ENCODE measurements at regions not wholly inside any gene's neighbourhood (a gene's known extent, or its start where the extent isn't known, plus 50 kb on each side); places are given as distances from the start of the nearest gene placed in this dataset.
A peak's percentile ranks its signal among the peaks of the same experiment; 100 is the strongest.
"Not testable (repeated sequence)": the region's sequence is repeated elsewhere in the genome, so short reads cannot be mapped to it uniquely, and the experiment has no call there.

DNA sequence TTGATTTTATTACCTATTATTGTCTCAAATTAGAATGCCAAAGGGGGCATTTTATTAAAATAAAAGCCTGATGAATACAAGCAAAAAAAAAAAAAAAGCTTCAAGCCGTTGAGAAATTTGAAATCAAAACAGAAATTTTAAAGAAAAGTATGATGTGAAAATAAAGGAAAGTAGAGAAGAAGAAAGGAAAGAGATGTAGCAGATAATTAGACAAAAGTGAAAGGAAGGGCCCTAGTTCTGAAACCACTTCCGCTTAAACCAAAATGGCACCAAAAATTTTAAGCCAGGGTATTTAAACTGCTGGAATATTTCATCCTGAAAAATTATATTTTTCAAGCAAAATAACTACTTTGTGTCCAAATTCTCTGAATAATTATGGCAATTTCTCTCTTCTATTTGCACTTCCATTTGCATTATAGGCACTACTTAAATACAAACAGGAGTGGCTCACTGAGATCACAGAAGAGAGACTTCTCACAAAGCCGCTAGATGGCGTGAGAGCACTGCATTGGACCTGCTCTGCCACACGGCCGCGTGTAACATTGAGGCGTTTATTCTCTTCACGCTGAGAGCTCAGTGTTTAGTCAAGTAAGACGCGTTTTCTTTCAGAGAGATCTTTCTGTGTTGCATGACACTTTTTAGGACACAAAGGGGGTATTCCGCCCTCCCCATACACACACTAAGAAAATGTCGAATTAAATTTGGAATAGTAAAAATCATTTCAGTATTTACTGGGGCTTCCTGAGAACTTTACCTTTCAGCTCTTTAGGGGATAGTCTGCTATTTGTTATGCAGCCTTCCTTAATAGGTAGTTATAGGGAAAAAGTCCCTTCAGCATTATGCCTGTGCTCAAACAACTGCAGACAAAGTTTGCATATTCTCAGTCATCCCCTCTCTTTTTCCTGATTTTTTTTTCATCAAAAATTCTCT, 368.4 kb upstream of the CCNH start:
- DNase-seq (peak; percentile 54 to 76 (median 75)), ATAC-seq (peak; percentile 96)
- no peaks in the 10 kb centered on the region for H3K36me3 ChIP-seq (ENCODE audit: low read depth)
- no peaks in the 10 kb centered on the region for H3K4me1 ChIP-seq (ENCODE audit: low read depth)
- no peaks in the 10 kb centered on the region for H3K9me3 ChIP-seq
- H3K4me3 ChIP-seq: no peak overlapping the region
- TF ChIP-seq, protein P1, sequence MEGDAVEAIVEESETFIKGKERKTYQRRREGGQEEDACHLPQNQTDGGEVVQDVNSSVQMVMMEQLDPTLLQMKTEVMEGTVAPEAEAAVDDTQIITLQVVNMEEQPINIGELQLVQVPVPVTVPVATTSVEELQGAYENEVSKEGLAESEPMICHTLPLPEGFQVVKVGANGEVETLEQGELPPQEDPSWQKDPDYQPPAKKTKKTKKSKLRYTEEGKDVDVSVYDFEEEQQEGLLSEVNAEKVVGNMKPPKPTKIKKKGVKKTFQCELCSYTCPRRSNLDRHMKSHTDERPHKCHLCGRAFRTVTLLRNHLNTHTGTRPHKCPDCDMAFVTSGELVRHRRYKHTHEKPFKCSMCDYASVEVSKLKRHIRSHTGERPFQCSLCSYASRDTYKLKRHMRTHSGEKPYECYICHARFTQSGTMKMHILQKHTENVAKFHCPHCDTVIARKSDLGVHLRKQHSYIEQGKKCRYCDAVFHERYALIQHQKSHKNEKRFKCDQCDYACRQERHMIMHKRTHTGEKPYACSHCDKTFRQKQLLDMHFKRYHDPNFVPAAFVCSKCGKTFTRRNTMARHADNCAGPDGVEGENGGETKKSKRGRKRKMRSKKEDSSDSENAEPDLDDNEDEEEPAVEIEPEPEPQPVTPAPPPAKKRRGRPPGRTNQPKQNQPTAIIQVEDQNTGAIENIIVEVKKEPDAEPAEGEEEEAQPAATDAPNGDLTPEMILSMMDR (IDR thresholded peaks at IDR 0.05): peak; percentile 78
- intact Hi-C loops (cut with DNase I, micrococcal nuclease): loop anchor here (5.0 kb wide), 2 partner anchors 906 to 911 kb away; no protein-coding TSS in a partner anchor

GRCh38 chr5:87778876-87779275, 366.1 kb upstream of the CCNH start:
- no peak for ATAC-seq

DNA sequence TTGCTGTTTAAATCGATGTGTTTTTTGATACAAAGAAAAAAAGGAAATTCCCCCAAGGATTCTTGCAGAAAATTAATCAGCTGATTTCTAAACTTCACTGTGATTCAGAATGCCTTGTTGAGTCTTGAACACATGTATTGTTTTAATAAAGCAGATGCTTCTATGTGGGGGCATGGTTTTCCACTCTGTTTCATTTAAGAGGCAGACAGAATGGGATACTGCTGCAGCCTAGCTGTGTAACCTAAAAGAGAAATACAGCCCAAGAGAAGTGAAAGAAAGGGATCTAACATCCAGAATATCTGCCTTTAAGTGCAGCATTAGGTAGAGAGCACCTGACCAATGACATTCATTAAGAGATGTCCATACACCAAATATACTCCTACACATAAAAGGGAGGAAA, 365.1 kb upstream of the CCNH start:
- ATAC-seq (no peak), DNase-seq (no peak)
- H3K9me3 ChIP-seq: no peaks in the 10 kb centered on the region
- H3K4me3 ChIP-seq: no peak overlapping the region
- no peaks in the 10 kb centered on the region for H3K36me3 ChIP-seq (ENCODE audit: low read depth)
- TF ChIP-seq, protein P1 (IDR thresholded peaks at IDR 0.05): no peak
- H3K4me1 ChIP-seq (ENCODE audit: low read depth): no peaks in the 10 kb centered on the region
- intact Hi-C loops (cut with DNase I, micrococcal nuclease): no loop called here

More at GRCh38 chr5:87778876-87779275, 366.1 kb upstream of the CCNH start:
- Histone ChIP-seq H3K36me3 (ENCODE audit: low read depth) (no peaks in the 10 kb centered on the region), H3K4me3 (no peak overlapping the region), H3K4me1 (ENCODE audit: low read depth) (no peaks in the 10 kb centered on the region), H3K9me3 (no peaks in the 10 kb centered on the region)
- no peak for DNase-seq
- intact Hi-C loops (cut with DNase I, micrococcal nuclease): no loop called here
- TF ChIP-seq, protein P1 (IDR thresholded peaks at IDR 0.05): no peak

- Histone ChIP-seq H3K36me3 (ENCODE audit: low read depth) (no peaks in the 10 kb centered on the region), H3K4me3 (no peak overlapping the region), H3K4me1 (ENCODE audit: low read depth) (no peaks in the 10 kb centered on the region), H3K9me3 (no peaks in the 10 kb centered on the region)
- intact Hi-C loops (cut with DNase I, micrococcal nuclease): no loop called here
- TF ChIP-seq, protein P1 (IDR thresholded peaks at IDR 0.05): no peak
- no peak for ATAC-seq
- no peak for DNase-seq
Measured at GRCh38 chr5:87776785-87777184, 364.1 kb upstream of the CCNH start.

GRCh38 chr5:87776302-87776701, 363.6 kb upstream of the CCNH start:
- ATAC-seq; H3K4me3 ChIP-seq; H3K4me1 ChIP-seq (ENCODE audit: low read depth); DNase-seq; intact Hi-C loops (cut with DNase I, micrococcal nuclease); H3K9me3 ChIP-seq; H3K36me3 ChIP-seq (ENCODE audit: low read depth): not testable (repeated sequence)

- Histone ChIP-seq H3K9me3 (no peaks in the 10 kb centered on the region), H3K4me1 (ENCODE audit: low read depth) (no peaks in the 10 kb centered on the region), H3K4me3 (no peak overlapping the region), H3K36me3 (ENCODE audit: low read depth) (no peaks in the 10 kb centered on the region)
- no peak for ATAC-seq
- TF ChIP-seq, protein P1 (IDR thresholded peaks at IDR 0.05): no peak
- intact Hi-C loops (cut with DNase I, micrococcal nuclease): no loop called here
- DNase-seq: no peak
Measured at GRCh38 chr5:87775228-87775627, 362.5 kb upstream of the CCNH start.

Data from mucosa of descending colon (tissue), 3 donors.